ENCODE measurements at regions not wholly inside any gene's neighbourhood (a gene's known extent, or its start where the extent isn't known, plus 50 kb on each side); places are given as distances from the start of the nearest gene placed in this dataset.
"Not testable (repeated sequence)": the region's sequence is repeated elsewhere in the genome, so short reads cannot be mapped to it uniquely, and the experiment has no call there.

DNA sequence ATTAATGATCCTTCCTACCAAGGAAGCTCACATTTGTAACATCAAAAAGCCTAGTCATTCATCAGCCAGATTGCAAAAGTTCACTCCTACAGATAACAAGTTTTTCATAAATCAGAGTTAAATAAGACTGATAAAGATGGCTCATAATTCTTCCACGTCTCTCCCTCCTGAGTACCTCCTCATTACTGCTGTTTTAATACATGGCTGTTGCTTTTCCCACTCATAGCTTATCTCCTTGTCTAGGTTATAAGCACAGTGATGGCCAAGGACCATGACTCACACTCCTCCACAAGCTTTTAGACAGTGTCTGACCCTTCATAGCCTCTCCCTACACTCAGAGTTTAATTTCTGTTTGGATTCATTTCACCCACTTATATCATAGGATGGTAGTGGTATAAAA, 100.9 kb upstream of the MON1B start:
- H3K27ac ChIP-seq (ENCODE audit: low read depth, low read length, severe bottlenecking), result no peak overlapping the region
- H3K4me3 ChIP-seq (ENCODE audit: extremely low read depth, insufficient read depth, low read length, poor library complexity, severe bottlenecking), result no peak overlapping the region
- 100% methylated on average over 1 of the region's 1 CpG for WGBS, 2 experiments (ENCODE audit: insufficient coverage in 2 of 2)

DNA sequence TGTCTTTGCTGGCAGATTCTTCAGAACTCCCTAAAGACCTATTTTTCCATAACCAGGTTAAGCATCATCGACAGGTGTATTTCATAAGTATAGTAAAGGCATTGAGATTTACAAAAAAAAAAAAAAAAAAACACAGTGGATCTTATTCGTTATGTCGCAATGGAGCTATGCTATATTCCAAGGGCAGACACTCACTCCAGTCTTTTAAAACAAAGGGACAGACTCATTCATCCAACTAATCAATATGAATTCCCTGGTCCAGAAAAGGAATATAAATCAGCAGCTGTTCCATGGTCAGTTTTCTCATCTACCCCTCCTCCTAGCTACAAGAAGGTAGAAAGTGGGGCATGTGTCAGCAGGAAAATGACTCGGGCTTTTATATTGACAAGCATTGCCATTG, 97.7 kb upstream of the MON1B start:
- 100% methylated on average over 1 of the region's 4 CpGs; no CpG with 5 or more reads in 1 of the 2 experiments for WGBS, 2 experiments (ENCODE audit: insufficient coverage in 2 of 2)
- Histone ChIP-seq H3K36me3 (ENCODE audit: control insufficient read depth, insufficient read depth, low read length) (no peaks in the 10 kb centered on the region), H3K9me3 (ENCODE audit: control insufficient read depth, low read length) (no peaks in the 10 kb centered on the region), H3K4me3 (ENCODE audit: extremely low read depth, insufficient read depth, low read length, poor library complexity, severe bottlenecking) (no peak overlapping the region), H3K27ac (ENCODE audit: low read depth, low read length, severe bottlenecking) (no peak overlapping the region), H3K4me1 (ENCODE audit: control insufficient read depth, insufficient read depth, low read length, poor library complexity, severe bottlenecking) (peaks cover 2% of the 10 kb centered on the region)

More for the DNA sequence above, 100.9 kb upstream of the MON1B start:
- Histone ChIP-seq H3K9me3 (ENCODE audit: control insufficient read depth, low read length) (no peaks in the 10 kb centered on the region), H3K36me3 (ENCODE audit: control insufficient read depth, insufficient read depth, low read length) (no peaks in the 10 kb centered on the region), H3K4me1 (ENCODE audit: control insufficient read depth, insufficient read depth, low read length, poor library complexity, severe bottlenecking) (peaks cover 2% of the 10 kb centered on the region)

GRCh38 chr16:77093999-77094398, 97.0 kb upstream of the MON1B start:
- Histone ChIP-seq H3K27ac (ENCODE audit: low read depth, low read length, severe bottlenecking) (peak overlapping the region; percentile 36), H3K36me3 (ENCODE audit: control insufficient read depth, insufficient read depth, low read length) (no peaks in the 10 kb centered on the region), H3K9me3 (ENCODE audit: control insufficient read depth, low read length) (no peaks in the 10 kb centered on the region), H3K4me1 (ENCODE audit: control insufficient read depth, insufficient read depth, low read length, poor library complexity, severe bottlenecking) (peaks cover 2% of the 10 kb centered on the region), H3K4me3 (ENCODE audit: extremely low read depth, insufficient read depth, low read length, poor library complexity, severe bottlenecking) (no peak overlapping the region)
- 90 to 100% methylated on average over 2 of the region's 2 CpGs for WGBS, 2 experiments (ENCODE audit: insufficient coverage in 2 of 2)

DNA sequence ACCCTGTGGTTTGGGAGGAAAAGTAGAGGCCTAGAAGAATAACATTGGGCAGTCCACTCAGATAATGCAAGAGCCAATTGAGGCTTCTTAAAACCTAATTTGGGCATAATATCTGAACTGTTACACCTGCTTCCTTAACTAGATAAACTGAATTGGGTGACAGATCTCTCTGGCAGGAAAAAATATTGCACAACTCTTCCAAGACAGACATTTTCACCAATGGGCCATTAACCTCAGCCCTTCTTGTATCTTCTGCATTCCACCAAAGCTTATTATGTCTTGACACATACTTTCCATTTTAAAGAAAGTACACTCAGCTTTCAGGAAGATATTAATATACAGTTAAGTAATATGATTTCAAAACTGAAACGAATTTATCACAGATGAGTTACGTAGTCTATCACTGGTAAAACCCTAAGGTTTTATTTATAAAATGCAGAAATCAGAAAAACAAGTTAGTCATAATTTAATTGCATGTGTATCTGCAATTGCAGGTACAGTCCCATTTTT, 79.9 kb upstream of the MON1B start:
- Histone ChIP-seq H3K4me3 (ENCODE audit: extremely low read depth, insufficient read depth, low read length, poor library complexity, severe bottlenecking) (no peak overlapping the region), H3K9me3 (ENCODE audit: control insufficient read depth, low read length) (no peaks in the 10 kb centered on the region), H3K27ac (ENCODE audit: low read depth, low read length, severe bottlenecking) (no peak overlapping the region), H3K36me3 (ENCODE audit: control insufficient read depth, insufficient read depth, low read length) (no peaks in the 10 kb centered on the region), H3K4me1 (ENCODE audit: control insufficient read depth, insufficient read depth, low read length, poor library complexity, severe bottlenecking) (no peaks in the 10 kb centered on the region)
- 100% methylated on average over 1 of the region's 2 CpGs; no CpG with 5 or more reads in 1 of the 2 experiments for WGBS, 2 experiments (ENCODE audit: insufficient coverage in 2 of 2)

DNA sequence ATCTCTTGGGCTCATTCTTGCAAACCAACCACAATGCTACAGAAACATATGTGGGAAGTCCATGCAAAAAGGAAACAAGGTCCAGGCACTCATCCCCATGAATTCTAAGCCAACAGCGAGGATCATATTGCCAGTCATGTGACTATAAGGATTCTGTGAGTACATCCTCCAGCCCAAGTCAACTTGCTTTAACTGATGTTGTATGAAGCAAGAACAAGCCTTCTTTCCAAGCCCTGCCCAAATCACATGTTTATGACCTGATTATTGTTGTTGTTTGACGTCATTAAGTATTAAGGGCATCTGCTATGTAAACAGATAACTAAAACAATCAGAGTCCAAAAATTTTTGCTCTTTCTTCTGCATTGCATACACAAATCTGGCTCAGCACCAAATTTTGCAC, 78.2 kb upstream of the MON1B start:
- H3K27ac ChIP-seq (ENCODE audit: low read depth, low read length, severe bottlenecking), result no peak overlapping the region
- 94 to 100% methylated on average over 1 to 2 of the region's 2 CpGs for WGBS, 2 experiments (ENCODE audit: insufficient coverage in 2 of 2)

GRCh38 chr16:77113835-77114234, 77.2 kb upstream of the MON1B start:
- Histone ChIP-seq H3K9me3 (ENCODE audit: control insufficient read depth, low read length) (no peaks in the 10 kb centered on the region), H3K36me3 (ENCODE audit: control insufficient read depth, insufficient read depth, low read length) (no peaks in the 10 kb centered on the region), H3K4me1 (ENCODE audit: control insufficient read depth, insufficient read depth, low read length, poor library complexity, severe bottlenecking) (no peaks in the 10 kb centered on the region), H3K27ac (ENCODE audit: low read depth, low read length, severe bottlenecking) (no peak overlapping the region), H3K4me3 (ENCODE audit: extremely low read depth, insufficient read depth, low read length, poor library complexity, severe bottlenecking) (no peak overlapping the region)
- WGBS, 2 experiments (ENCODE audit: insufficient coverage in 2 of 2), result 95% methylated on average over 2 to 3 of the region's 3 CpGs

More for the DNA sequence above, 78.2 kb upstream of the MON1B start:
- H3K36me3 ChIP-seq (ENCODE audit: control insufficient read depth, insufficient read depth, low read length), result no peaks in the 10 kb centered on the region
- H3K9me3 ChIP-seq (ENCODE audit: control insufficient read depth, low read length), result no peaks in the 10 kb centered on the region
- no peak overlapping the region for H3K4me3 ChIP-seq (ENCODE audit: extremely low read depth, insufficient read depth, low read length, poor library complexity, severe bottlenecking)
- H3K4me1 ChIP-seq (ENCODE audit: control insufficient read depth, insufficient read depth, low read length, poor library complexity, severe bottlenecking), result no peaks in the 10 kb centered on the region

GRCh38 chr16:77114361-77114760, 76.6 kb upstream of the MON1B start:
- WGBS, 2 experiments (ENCODE audit: insufficient coverage in 2 of 2), result 96 to 100% methylated on average over 2 to 3 of the region's 4 CpGs
- H3K4me3 ChIP-seq (ENCODE audit: extremely low read depth, insufficient read depth, low read length, poor library complexity, severe bottlenecking); H3K36me3 ChIP-seq (ENCODE audit: control insufficient read depth, insufficient read depth, low read length); H3K9me3 ChIP-seq (ENCODE audit: control insufficient read depth, low read length); H3K4me1 ChIP-seq (ENCODE audit: control insufficient read depth, insufficient read depth, low read length, poor library complexity, severe bottlenecking); H3K27ac ChIP-seq (ENCODE audit: low read depth, low read length, severe bottlenecking): not testable (repeated sequence)

- Histone ChIP-seq H3K27ac (ENCODE audit: low read depth, low read length, severe bottlenecking) (no peak overlapping the region), H3K36me3 (ENCODE audit: control insufficient read depth, insufficient read depth, low read length) (no peaks in the 10 kb centered on the region), H3K9me3 (ENCODE audit: control insufficient read depth, low read length) (no peaks in the 10 kb centered on the region), H3K4me1 (ENCODE audit: control insufficient read depth, insufficient read depth, low read length, poor library complexity, severe bottlenecking) (no peaks in the 10 kb centered on the region), H3K4me3 (ENCODE audit: extremely low read depth, insufficient read depth, low read length, poor library complexity, severe bottlenecking) (no peak overlapping the region)
- WGBS, 2 experiments (ENCODE audit: insufficient coverage in 2 of 2), result no CpG with 5 or more reads among the region's 2 CpGs
Observed at GRCh38 chr16:77116856-77117255, 74.1 kb upstream of the MON1B start.

DNA sequence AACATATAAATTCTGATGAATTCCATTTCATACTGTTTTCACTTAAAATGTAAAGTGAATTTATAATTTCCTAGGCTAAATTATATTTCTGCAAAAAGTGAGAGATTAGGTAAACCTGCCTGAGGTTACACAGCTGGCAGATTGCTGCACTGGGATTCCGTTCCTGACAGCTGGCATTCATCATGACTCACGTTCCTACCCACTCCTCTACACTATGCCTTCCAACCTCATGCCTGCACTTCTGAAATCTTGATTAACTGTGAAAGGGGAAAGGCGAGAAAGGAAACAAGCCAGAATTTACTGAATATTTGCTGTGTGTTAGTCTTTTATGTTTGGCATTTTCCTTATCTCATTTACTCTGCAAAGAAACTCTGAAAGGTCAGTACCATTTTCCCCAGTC, 73.3 kb upstream of the MON1B start:
- Histone ChIP-seq H3K4me1 (ENCODE audit: control insufficient read depth, insufficient read depth, low read length, poor library complexity, severe bottlenecking) (no peaks in the 10 kb centered on the region), H3K9me3 (ENCODE audit: control insufficient read depth, low read length) (no peaks in the 10 kb centered on the region), H3K27ac (ENCODE audit: low read depth, low read length, severe bottlenecking) (no peak overlapping the region), H3K36me3 (ENCODE audit: control insufficient read depth, insufficient read depth, low read length) (no peaks in the 10 kb centered on the region), H3K4me3 (ENCODE audit: extremely low read depth, insufficient read depth, low read length, poor library complexity, severe bottlenecking) (no peak overlapping the region)
- 93% methylated on average over 2 of the region's 3 CpGs; no CpG with 5 or more reads in 1 of the 2 experiments for WGBS, 2 experiments (ENCODE audit: insufficient coverage in 2 of 2)

GRCh38 chr16:77131398-77131797, 59.6 kb upstream of the MON1B start:
- no peak overlapping the region for H3K27ac ChIP-seq (ENCODE audit: low read depth, low read length, severe bottlenecking)
- no peaks in the 10 kb centered on the region for H3K36me3 ChIP-seq (ENCODE audit: control insufficient read depth, insufficient read depth, low read length)
- no peaks in the 10 kb centered on the region for H3K4me1 ChIP-seq (ENCODE audit: control insufficient read depth, insufficient read depth, low read length, poor library complexity, severe bottlenecking)
- no peak overlapping the region for H3K4me3 ChIP-seq (ENCODE audit: extremely low read depth, insufficient read depth, low read length, poor library complexity, severe bottlenecking)
- 90 to 100% methylated on average over 1 to 2 of the region's 2 CpGs for WGBS, 2 experiments (ENCODE audit: insufficient coverage in 2 of 2)
- no peaks in the 10 kb centered on the region for H3K9me3 ChIP-seq (ENCODE audit: control insufficient read depth, low read length)

DNA sequence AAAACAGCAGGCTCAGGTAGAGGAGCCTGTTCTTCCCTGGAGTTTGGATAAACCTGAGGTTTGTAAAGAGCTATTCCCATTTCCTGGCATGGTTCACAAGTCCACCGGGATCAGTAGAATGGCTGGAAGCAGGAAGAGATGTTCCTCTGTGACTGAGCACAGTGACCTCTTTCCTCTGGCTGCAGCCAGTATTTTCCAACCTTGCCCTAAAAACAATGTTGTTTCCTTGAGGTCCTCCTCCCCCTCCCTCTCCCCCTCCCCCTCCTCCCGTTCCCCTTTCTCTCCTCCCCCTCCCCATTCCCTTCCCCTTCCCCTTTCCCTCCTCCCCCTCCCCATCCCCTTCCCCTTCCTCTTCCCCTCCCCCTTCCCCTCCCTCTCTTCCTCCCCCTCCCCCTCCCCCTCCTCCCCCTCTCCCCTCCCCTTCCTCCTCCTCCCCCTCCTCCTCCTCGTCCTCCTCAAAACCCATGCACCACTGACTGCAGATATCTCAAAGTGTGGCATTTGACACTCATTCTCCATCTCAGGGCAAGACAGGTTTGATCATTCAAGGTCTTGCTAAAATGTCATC, 58.9 kb upstream of the MON1B start:
- no peak overlapping the region for H3K27ac ChIP-seq (ENCODE audit: low read depth, low read length, severe bottlenecking)
- 80% methylated on average over 1 of the region's 3 CpGs; no CpG with 5 or more reads in 1 of the 2 experiments for WGBS, 2 experiments (ENCODE audit: insufficient coverage in 2 of 2)
- H3K4me1 ChIP-seq (ENCODE audit: control insufficient read depth, insufficient read depth, low read length, poor library complexity, severe bottlenecking), result no peaks in the 10 kb centered on the region
- no peak overlapping the region for H3K4me3 ChIP-seq (ENCODE audit: extremely low read depth, insufficient read depth, low read length, poor library complexity, severe bottlenecking)
- H3K36me3 ChIP-seq (ENCODE audit: control insufficient read depth, insufficient read depth, low read length), result no peaks in the 10 kb centered on the region
- H3K9me3 ChIP-seq (ENCODE audit: control insufficient read depth, low read length), result no peaks in the 10 kb centered on the region
